Astrocyte (in vitro differentiated cells and primary cell): ENCODE measurements at regions not wholly inside any gene's neighbourhood (a gene's known extent, or its start where the extent isn't known, plus 50 kb on each side); places are given as distances from the start of the nearest gene placed in this dataset.

ENCODE experiments used
- DNase-seq: peaks from one replicate; pipeline ENCODE4 v3.0.0-alpha.2; 2010; ENCODE audit warnings: low read depth
- FAIRE-seq: peaks from 2 replicates; lab custom pipeline; 2011; peaks lifted over from hg19 to GRCh38; lab: Jason Lieb, UNC
- H2AFZ ChIP-seq: 2 replicates; pipeline ENCODE4 v1.6.0; 2012; ENCODE audit warnings: low read depth, low read length, inconsistent platforms
- H3K27ac ChIP-seq: 2 replicates; pipeline ENCODE4 v1.5.1; 2011; ENCODE audit warnings: low read depth, low read length, inconsistent platforms
- H3K27me3 ChIP-seq: 2 replicates; pipeline ENCODE4 v1.6.0; 2011; ENCODE audit warnings: low read length, inconsistent platforms; ENCODE audit not compliant: insufficient read depth
- H3K36me3 ChIP-seq: 2 replicates; pipeline ENCODE4 v1.5.1; 2011; ENCODE audit warnings: low read length, inconsistent platforms; ENCODE audit not compliant: insufficient read depth
- H3K4me1 ChIP-seq: 2 replicates; pipeline ENCODE4 v1.5.1; 2011; ENCODE audit warnings: low read length, inconsistent platforms; ENCODE audit not compliant: insufficient read depth
- H3K4me2 ChIP-seq: 2 replicates; pipeline ENCODE4 v1.6.0; 2012; ENCODE audit warnings: low read length, inconsistent platforms
- H3K4me3 ChIP-seq: 2 replicates; pipeline ENCODE4 v1.5.1; 2011; ENCODE audit warnings: low read depth, mild to moderate bottlenecking, low read length, inconsistent platforms; ENCODE audit not compliant: insufficient read depth
- H3K79me2 ChIP-seq: 2 replicates; pipeline ENCODE4 v1.6.0; 2012; ENCODE audit warnings: mild to moderate bottlenecking, low read length, inconsistent platforms; ENCODE audit not compliant: insufficient read depth
- H3K9ac ChIP-seq: 2 replicates; pipeline ENCODE4 v1.6.0; 2012; ENCODE audit warnings: mild to moderate bottlenecking, low read length, inconsistent platforms
- H3K9me3 ChIP-seq: 2 replicates; pipeline ENCODE4 v1.5.1; 2012; ENCODE audit warnings: low read depth, mild to moderate bottlenecking, low read length, inconsistent platforms; ENCODE audit not compliant: insufficient read depth
- H4K20me1 ChIP-seq: 2 replicates; pipeline ENCODE4 v1.6.0; 2012; ENCODE audit warnings: low read length, inconsistent platforms; ENCODE audit not compliant: insufficient read depth
- H3K27ac Mint-ChIP-seq: one replicate; pipeline ENCODE4 v1.8.0; 2021; ENCODE audit warnings: mild to moderate bottlenecking, mixed read lengths; ENCODE audit not compliant: unreplicated experiment
- H3K27me3 Mint-ChIP-seq: one replicate; pipeline ENCODE4 v1.8.0; 2021; ENCODE audit warnings: low read depth, mixed read lengths; ENCODE audit not compliant: unreplicated experiment
- H3K36me3 Mint-ChIP-seq: one replicate; pipeline ENCODE4 v1.8.0; 2021; ENCODE audit warnings: low read depth, mixed read lengths; ENCODE audit not compliant: unreplicated experiment
- H3K4me1 Mint-ChIP-seq: one replicate; pipeline ENCODE4 v1.8.0; 2021; ENCODE audit warnings: low read depth, mixed read lengths; ENCODE audit not compliant: unreplicated experiment
- H3K4me3 Mint-ChIP-seq: one replicate; pipeline ENCODE4 v1.8.0; 2021; ENCODE audit warnings: mild to moderate bottlenecking, moderate library complexity, mixed read lengths; ENCODE audit not compliant: unreplicated experiment
- H3K9me3 Mint-ChIP-seq: one replicate; pipeline ENCODE4 v1.8.0; 2021; ENCODE audit warnings: mild to moderate bottlenecking, mixed read lengths; ENCODE audit not compliant: unreplicated experiment
- CTCF ChIP-seq: IDR thresholded peaks from 2 replicates; pipeline ENCODE4 v1.5.1; 2011; ENCODE audit warnings: low read depth, mild to moderate bottlenecking, inconsistent platforms, low read length, moderate library complexity; ENCODE audit not compliant: insufficient read depth
- EZH2 ChIP-seq: IDR thresholded peaks from 2 replicates; pipeline ENCODE4 v1.6.1; 2012; ENCODE audit warnings: mild to moderate bottlenecking, low read length, inconsistent platforms; ENCODE audit not compliant: insufficient read depth

GRCh38 chr4:124807421-124807820, 94.9 kb upstream of the ANKRD50 start:
- no peak overlapping the region for H3K4me3 Mint-ChIP-seq
- H3K9ac ChIP-seq, result no peak overlapping the region
- no peaks in the 10 kb centered on the region for H4K20me1 ChIP-seq
- no peak overlapping the region for H2AFZ ChIP-seq
- FAIRE-seq (no peak), DNase-seq (no peak)
- H3K36me3 Mint-ChIP-seq, result no peaks in the 10 kb centered on the region
- no peak overlapping the region for H3K4me3 ChIP-seq
- no peaks in the 10 kb centered on the region for H3K27me3 Mint-ChIP-seq
- peaks cover 2% of the 10 kb centered on the region for H3K9me3 Mint-ChIP-seq
- H3K36me3 ChIP-seq, result no peaks in the 10 kb centered on the region
- H3K4me1 Mint-ChIP-seq, result peaks cover 5% of the 10 kb centered on the region
- no peak overlapping the region for H3K27ac Mint-ChIP-seq
- H3K79me2 ChIP-seq, result no peaks in the 10 kb centered on the region
- no peak overlapping the region for H3K27ac ChIP-seq
- H3K4me2 ChIP-seq, result no peak overlapping the region
- H3K27me3 ChIP-seq, result no peaks in the 10 kb centered on the region
- no peak for TF ChIP-seq EZH2
- TF ChIP-seq CTCF, result no peak
- H3K9me3 ChIP-seq, result no peaks in the 10 kb centered on the region
- H3K4me1 ChIP-seq, result no peaks in the 10 kb centered on the region

- DNase-seq (peak; percentile 81), FAIRE-seq (no peak)
- Mint-ChIP-seq H3K4me3 (no peak overlapping the region), H3K4me1 (peaks cover 5% of the 10 kb centered on the region), H3K27me3 (no peaks in the 10 kb centered on the region), H3K9me3 (peaks cover 2% of the 10 kb centered on the region), H3K36me3 (no peaks in the 10 kb centered on the region), H3K27ac (no peak overlapping the region)
- Histone ChIP-seq H3K27me3 (no peaks in the 10 kb centered on the region), H3K9me3 (no peaks in the 10 kb centered on the region), H3K4me2 (no peak overlapping the region), H3K36me3 (no peaks in the 10 kb centered on the region), H3K27ac (no peak overlapping the region), H3K9ac (no peak overlapping the region), H4K20me1 (no peaks in the 10 kb centered on the region), H2AFZ (no peak overlapping the region), H3K79me2 (no peaks in the 10 kb centered on the region), H3K4me1 (no peaks in the 10 kb centered on the region), H3K4me3 (no peak overlapping the region)
- no peak for TF ChIP-seq EZH2
Measured at GRCh38 chr4:124806403-124806802, 93.9 kb upstream of the ANKRD50 start.

- no peak overlapping the region for H3K9ac ChIP-seq
- FAIRE-seq (no peak), DNase-seq (peak; percentile 33)
- H3K9me3 ChIP-seq, result no peaks in the 10 kb centered on the region
- H3K4me1 ChIP-seq, result no peaks in the 10 kb centered on the region
- no peak overlapping the region for H3K27ac Mint-ChIP-seq
- no peak overlapping the region for H3K4me2 ChIP-seq
- H3K36me3 ChIP-seq, result no peaks in the 10 kb centered on the region
- H3K4me1 Mint-ChIP-seq, result peaks cover 5% of the 10 kb centered on the region
- H3K36me3 Mint-ChIP-seq, result no peaks in the 10 kb centered on the region
- no peak overlapping the region for H3K4me3 Mint-ChIP-seq
- no peak overlapping the region for H3K27ac ChIP-seq
- H3K4me3 ChIP-seq, result no peak overlapping the region
- peaks cover 5% of the 10 kb centered on the region for H3K9me3 Mint-ChIP-seq
- no peaks in the 10 kb centered on the region for H3K27me3 Mint-ChIP-seq
- TF ChIP-seq EZH2 (no peak), CTCF (no peak)
- H3K27me3 ChIP-seq, result no peaks in the 10 kb centered on the region
- H2AFZ ChIP-seq, result no peak overlapping the region
- H4K20me1 ChIP-seq, result no peaks in the 10 kb centered on the region
- no peaks in the 10 kb centered on the region for H3K79me2 ChIP-seq
Measured at GRCh38 chr4:124804584-124804983, 92.1 kb upstream of the ANKRD50 start.
